Stimulated activated CD4-positive, alpha-beta T cell treated with anti-CD3 and anti-CD28 coated beads, Interleukin-15, amount 100 ng/mL, for 48 hours (primary cell): ENCODE measurements at regions not wholly inside any gene's neighbourhood (a gene's known extent, or its start where the extent isn't known, plus 50 kb on each side); places are given as distances from the start of the nearest gene placed in this dataset.
"Not testable (repeated sequence)": the region's sequence is repeated elsewhere in the genome, so short reads cannot be mapped to it uniquely, and the experiment has no call there.

Source experiments
- DNase-seq, 2 donors: peaks; one replicate each; pipeline ENCODE4 v3.0.0-alpha.2; 2020; ENCODE audit warnings: low read depth in 2 of 2

DNA sequence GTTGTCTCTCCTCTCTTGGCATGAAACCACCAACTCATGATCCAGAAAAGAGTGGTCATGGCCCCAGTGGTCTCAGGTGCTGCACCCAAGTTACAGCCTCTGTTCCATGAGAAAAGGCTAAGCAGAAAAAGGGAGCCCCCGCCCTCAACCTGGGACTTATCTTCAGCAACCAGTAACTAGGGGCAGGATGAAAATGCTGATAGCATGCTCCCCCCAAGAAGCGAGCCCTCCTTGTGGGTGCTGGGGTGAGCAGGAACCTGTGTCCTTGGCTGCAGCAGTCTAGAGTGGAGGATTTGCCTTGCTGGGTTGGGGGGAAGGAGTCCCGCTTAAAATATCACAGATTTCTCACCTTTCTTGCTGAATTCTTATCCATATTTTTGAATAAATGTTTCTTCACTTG is 490.0 kb downstream of the SUCLG1 start:
- no peak for DNase-seq

DNA sequence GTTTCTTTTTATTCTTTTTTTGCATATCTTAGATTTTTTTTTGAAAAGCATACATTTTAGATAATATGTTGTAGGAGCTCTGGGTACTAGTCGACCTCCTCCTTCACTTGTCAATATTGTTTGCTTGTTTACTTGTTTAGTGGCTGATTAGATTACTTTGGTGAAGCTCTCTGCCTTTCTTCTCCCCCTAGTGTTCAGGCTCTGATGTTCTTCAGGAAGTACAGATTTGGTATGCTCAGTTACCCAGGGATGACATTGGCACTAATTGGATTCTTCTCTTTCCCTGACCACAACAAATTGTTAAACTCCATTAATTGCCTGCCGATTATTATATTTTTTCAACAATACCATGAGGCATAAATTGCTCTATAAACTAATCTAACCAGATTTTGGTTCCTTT is 491.2 kb downstream of the SUCLG1 start:
- DNase-seq = no peak

DNA sequence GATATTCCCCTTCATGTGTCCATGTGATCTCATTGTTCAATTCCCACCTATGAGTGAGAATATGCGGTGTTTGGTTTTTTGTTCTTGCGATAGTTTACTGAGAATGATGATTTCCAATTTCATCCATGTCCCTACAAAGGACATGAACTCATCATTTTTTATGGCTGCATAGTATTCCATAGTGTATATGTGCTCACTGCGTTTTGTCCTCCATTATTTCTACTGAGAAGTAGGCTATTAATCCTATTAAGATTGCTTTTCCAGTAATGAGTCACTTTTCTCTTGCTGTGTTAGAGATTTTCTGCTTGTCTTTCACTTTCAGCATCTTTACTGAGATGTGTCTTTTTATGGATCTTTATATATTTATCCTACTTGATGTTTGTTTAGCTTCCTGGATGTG is 492.1 kb downstream of the SUCLG1 start:
- DNase-seq = not testable (repeated sequence)

DNA sequence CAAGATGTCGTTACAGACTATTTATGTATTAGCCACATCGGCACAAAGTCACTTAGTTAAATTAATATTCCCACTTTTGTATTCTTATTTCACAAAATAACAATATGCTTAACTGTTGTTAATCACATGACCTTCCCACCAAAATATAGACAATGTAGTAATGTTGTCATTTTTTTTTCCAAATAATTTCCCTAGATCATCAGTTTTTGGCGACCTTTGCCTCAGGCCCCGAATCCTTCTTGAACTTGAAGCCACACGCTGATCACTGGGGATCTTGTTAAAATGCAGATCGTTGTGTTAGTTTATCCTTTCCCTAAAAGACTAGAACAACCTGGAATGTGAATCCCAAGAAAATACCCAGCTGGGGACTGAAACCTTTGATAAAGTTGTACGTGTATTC is 497.6 kb downstream of the SUCLG1 start:
- DNase-seq = no peak

DNA sequence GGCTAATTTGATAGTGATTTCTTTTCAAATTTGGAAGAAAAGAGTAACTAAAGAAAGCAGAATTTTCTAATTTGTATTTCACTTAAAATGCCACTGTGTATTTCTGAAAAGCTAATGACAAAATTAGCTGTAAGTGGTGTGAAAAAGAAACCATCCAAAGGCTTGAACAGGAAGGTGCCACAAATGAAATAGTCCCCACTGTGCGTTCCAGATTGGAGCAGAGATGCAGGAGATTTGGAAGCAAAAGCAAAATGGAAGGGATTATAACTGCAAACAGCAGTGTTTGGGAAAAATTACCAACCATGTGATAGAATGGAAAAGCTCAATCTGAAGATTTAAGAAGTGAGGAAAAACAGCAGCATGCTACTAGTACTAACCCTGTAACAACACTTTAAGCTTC is 498.7 kb downstream of the SUCLG1 start:
- no peak for DNase-seq

DNA sequence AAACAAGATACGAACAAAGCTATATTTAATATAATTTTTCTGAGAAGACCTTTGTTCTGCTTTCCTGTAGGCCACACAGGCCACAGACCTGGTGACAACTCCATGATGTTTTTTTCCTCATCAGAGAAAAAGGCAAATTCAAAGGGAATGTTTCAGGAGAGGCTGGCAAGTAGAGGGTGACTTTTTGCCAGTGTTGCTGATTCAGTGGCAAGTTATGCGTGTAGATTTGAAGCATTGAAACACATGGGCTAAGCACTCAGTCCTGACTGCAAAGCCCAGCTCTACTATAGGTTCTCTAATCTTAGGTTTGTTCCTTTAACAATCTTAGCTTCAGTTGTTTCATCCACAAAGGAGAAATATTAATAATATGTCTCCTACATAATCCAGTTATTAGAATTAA is 499.8 kb downstream of the SUCLG1 start:
- DNase-seq = no peak

DNA sequence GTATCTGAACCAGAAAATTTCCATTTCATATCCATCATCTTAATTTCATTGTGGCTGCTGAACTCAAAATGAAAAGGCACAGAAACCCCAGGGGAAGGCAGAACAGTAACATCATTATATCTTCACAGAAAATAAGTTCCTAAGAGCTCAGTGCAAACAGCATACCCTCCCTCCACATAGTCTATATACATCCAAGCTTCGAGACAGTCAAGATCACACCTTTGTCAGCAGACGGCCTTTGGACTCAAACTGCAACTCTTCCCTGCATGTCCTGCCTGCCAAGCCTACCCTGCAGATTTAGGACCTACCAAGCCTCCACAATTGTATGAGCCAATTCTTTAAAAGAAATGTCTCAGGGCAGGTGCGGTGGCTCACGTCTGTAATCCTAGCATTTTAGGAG is 502.1 kb downstream of the SUCLG1 start:
- no peak for DNase-seq

DNA sequence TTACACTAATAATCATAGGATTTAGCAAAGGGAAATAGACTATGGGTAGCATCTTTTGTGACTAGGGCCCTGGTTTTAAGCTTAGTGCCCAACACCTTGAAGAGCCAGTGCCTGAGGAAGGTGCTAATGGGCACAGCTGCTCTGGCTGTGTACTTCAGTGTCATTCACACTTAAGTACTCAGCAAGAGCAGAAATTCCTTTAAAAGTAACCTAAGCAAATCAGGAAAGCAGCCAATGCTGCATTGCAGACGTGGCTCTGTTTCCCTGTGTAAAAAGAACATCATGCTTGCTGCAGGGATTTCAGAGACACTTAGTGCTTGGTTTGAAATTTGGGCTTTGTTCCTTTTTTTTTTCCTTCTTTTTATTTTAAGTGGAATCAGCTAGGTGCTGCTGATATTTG is 505.4 kb downstream of the SUCLG1 start:
- no peak for DNase-seq

DNA sequence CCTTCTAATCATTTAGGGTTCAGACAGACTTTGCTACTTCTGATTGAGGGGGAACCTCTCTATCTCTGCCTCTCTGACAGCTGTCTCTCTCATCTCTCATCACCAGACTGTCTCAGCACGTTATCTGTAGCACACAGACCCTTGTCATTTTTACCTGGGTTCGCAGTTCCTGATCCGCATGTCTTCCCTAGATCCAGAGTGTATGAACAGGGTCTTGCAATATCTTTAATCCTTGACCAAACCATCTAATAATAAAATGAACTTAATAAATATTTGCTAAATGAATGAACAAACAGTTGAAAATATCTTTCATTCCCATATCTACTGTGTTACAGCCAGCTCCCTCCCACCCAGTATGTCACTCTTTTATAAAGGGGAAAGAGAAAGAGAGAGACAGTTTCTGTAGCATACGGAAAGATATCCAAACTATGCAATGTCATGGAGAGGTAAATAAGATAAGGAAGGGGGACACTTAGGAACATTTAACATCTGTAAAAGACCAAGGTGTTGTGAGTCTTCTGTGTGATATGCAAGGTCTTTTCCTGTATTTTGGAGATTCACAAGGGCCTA is 507.6 kb downstream of the SUCLG1 start:
- DNase-seq = no peak

DNA sequence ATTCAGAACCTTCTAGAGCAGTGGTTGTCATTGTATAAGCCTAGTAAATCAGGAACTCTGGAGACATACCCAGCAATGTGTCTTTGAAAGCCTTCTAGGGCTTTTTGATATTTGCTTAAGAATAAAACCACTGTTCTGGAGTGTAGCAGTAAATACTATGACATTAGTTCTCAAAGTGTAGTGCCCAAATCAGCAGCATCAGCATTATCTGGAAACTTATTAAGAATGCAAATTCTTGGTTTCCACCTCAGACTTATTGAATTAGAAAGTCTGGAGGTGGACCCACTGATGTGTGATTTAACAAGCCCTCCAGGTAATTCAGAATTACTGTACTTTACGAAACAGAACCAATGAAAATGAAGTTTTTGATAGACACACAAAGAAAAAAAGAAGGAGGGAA is 509.7 kb downstream of the SUCLG1 start:
- DNase-seq = no peak

DNA sequence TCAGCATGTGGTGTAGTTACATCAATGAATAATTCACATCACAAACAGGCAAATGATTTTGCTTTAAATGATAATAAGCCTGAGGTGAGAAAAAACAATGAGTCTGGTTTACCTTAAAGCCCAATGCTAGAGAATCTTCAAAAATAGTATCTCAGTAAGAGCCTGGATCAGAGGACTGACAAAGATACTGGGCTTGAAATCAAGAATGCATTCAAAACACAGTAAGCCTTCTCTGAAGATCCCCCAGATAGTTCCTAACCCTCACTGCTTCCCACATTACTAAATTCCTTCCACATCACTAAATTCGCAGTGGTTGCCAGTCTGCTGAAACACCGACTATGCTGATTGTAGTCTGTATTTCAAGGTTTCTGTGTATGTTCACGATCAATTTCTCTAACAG is 514.9 kb downstream of the SUCLG1 start:
- no peak for DNase-seq

DNA sequence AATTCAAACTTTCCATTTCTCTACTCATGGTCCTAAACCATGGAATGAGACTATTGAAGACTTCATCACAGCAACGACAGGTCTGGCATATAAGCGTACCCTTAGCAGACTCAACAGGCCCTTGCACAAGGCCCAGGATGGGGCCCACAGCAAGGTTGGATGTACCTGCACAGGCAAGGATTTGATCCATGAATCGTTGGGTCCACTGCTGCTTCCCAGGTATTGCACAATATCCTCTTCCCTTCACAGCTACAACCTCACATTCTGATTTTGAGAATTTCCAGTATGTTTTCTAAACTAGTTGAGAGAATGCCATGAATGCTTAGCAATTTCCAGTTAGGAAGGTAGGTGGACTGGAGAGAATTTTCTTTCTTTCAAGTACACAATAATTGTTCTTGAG is 515.8 kb downstream of the SUCLG1 start:
- no peak for DNase-seq

DNA sequence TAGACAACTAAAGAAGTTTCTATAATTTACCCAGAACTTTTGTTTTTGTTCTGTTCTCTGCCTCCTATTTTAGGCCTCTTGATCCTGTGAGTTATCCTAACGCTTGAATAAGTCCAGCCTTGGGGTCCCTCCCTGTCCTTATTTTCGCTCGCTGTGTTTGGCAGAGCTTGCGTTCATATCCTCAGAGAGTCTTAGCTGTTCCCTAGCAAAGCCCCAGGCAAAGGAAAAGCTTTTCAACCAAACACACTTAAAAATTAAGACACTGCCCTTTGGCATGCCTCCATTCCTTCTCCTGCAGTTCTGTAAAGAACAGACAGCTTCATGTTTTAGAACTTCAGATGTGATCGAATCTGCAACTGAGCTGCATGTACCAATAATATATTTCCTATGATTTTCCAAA is 517.2 kb downstream of the SUCLG1 start:
- no peak for DNase-seq

DNA sequence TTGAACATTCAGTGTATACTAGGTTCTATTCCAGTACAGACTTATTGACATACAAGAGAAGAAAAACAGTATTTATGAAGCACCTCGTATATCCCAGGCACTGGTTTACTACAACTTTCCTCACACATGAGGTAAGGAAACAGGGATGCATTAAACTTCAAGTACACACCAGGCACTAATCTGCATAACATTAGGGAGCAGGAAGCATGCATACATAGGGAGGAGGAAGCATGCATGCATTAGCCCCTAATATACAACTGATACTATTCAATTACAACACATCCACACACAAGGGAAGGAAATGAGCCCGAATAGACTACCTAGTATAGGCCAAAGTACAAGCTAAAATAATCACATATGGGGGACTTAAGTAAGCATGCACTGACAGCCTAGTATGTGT is 525.3 kb downstream of the SUCLG1 start:
- no peak for DNase-seq

DNA sequence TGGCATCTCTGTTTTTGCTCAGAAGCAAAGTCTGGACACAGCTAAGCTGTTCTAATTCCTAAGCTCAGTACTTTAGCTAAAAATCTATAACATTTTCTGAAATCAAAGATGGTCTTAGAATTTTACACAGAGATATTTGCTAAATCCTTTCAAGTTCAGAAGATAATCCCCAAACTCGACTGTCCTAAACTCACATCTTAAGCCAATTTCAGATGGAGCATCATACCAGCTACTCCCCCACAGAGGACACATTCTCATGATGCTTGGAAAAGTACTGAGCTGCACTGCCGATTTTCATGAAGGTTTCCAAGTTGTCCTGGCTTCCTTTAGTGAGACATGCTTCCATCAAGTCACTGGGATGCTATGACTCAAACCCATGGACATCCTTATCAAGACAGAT is 535.5 kb downstream of the SUCLG1 start:
- no peak for DNase-seq

DNA sequence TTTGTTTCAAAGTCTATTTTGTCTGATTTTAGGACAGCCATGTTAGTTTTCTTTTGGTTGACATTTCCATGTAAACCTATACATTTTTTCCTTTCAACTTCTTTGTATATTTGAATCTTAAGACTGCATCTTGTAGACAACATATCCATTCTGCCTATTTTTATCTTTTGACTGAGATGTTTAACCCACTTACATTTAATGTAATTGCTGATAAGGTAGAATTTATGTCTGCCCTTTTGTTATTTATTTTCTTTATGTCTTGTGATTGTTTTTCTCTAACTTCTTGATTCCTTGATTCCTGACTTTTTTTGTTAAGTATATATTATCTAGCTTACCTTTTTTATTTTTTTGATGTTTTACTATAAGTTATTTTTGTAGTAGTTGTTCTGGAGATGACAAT is 542.5 kb downstream of the SUCLG1 start:
- DNase-seq = no peak

DNA sequence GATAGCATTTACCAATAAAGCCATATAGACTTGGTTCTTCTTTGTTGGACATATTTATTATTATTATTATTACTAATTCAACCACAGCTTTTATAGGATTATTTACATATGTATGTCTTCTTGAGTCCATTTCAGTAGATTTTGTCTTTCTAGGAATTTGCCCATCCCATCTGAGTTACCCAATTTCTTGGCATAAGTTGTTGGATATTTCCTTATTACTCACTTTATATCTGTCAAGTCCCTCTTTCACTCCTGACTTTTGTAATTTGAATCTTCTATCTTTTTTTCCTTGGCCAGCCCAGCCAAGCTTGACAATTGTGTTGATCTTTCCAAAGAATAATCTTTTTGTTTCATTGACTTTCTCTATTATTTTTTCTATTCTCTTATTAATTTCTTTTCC is 543.7 kb downstream of the SUCLG1 start:
- no peak for DNase-seq

DNA sequence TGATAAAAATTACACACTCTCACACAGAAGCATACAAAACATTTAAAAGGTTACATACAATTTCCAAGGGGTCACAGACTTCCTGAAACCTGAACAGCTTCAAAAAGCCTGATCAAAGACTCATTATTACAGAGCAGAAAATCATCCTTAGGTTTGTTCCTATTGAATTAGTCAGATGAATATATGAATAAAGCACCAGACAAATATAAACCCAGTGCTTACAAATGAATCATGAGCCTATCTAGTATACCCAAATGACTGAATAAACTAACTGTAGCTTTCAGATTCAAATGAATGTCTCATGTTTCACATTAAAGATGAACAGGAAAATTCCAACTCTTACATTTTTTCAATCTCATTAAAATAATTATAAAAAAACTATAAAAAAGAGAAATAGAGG is 550.3 kb downstream of the SUCLG1 start:
- DNase-seq = no peak

DNA sequence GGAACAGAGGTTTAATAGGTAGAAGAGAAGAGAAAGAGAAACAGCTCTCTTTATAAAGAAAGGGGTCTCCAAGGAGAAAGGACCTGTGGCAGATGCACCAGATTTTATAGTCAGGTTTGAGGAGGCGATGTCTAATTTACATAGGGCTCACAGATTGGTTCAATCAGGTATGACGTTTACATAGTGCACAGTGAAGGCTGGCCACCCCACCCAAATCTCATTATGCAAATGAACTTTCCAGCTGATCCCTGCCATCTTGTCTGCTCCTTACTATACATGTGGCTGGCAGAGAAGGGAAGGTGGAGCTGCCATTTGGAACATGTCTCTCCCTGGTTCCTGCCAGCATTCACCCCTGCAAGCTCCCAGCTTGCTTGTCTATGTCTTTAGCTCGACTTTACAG is 557.8 kb downstream of the SUCLG1 start:
- no peak for DNase-seq

DNA sequence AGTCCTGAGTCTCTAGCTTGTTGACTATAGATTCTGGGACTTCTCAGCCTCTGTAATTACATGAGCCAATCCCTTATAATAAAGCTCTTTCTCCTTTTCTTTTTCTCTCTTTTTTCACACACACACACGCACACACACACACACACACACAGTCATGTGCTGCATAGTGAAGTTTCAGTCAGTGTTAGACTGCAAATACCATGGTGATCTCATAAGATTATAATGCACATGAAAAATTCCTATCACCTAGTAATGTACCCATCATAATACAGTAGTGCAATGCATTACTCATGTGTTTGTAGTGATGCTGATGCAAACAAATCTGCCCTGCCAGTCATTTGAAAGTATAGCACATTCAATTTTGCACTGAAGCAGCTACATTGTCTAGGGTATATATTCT is 558.2 kb downstream of the SUCLG1 start:
- no peak for DNase-seq

DNA sequence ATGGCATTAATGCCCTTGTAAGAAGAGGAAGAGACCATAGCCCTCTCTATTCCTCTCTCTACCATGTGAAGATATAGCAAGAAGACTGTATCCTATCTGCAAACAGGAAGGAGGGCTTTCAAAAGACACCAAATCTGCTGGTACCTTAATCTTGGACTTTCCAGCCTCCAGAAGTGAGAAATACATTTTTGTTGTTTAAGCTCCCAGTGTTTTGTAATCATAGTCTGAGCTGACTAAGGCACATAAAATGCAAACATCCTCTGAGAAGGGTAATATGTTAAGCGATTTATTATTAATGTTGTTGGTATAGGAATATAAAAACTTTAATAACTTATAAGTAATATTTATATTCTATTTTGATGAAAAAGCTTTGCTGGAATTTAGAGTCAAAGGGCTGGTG is 559.8 kb downstream of the SUCLG1 start:
- DNase-seq = no peak

DNA sequence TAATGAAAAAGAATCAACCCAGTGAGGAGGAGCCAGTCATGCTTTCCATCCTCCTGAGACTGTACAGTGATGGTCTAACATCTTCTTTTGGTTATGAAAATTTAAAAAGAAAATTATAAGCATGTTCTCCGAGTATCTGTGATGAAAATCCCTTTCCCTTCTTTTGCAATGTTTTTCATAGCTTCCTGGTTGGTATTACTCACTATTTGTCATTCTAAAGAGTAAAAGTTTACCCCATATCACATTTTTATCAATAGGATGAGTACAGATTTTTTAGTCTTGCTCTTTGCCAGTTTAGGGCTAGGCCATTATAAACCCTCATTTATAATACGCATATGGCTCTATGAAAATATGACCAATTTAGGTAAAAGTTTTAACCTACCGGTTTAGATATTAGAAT is 564.1 kb downstream of the SUCLG1 start:
- no peak for DNase-seq

DNA sequence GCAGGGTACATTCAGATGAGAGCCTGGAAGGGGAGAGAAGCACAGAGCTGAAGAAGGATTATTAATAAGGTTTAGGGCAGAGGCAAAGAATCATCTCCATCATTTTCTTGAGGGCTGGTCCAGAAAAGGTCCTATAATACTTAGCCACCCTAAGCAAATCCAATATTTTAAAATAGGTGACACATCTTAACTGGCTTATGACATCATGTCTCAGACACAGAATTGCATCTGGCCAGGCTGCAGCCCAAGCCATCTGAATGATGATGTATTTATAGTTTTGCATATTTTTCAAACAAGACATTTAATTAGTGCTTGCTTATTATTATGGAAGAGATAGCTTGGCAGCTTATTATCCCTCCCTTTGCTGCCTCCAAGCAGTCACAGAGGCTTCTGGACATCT is 571.3 kb downstream of the SUCLG1 start:
- no peak for DNase-seq

DNA sequence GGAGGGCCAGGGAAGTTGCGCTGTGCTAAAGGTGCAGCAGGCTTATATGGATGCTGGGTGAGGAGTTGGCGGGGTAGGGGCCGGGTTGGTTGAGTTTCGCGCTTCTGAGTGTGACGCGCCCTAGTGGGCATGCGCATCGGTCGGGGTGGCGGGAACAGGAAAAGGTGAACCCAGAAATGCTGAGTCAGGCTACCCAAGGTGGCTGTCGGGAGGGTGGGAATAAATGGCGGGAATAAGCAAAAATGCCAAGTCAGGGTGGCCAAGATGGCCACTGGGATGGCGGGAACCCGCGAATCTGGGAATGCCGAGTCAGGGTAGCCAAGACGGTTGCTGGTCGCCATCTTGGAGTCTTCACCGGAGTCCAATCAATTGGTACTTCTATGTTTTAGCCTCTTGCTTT is 580.0 kb downstream of the SUCLG1 start:
- no peak for DNase-seq

DNA sequence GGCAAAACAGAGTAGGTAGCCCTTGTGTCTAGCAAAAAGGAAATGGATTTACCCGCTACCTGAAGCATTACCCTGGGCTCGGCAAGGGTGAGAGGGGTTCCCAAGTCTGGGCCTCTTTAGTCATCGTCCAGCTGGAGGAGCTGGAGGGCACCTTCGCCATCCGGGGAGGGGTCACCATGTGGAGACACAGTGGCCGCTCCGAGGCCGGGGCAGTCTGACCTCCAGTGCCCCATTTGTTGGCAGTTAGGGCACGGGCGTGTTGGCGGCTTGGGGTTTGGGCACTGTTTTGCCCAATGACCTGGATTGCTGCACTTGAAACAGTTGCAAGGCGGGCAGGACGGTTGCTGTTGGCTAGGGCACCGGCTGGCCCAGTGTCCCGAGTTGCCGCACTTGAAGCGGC is 581.8 kb downstream of the SUCLG1 start:
- not testable (repeated sequence) for DNase-seq
